ENCODE measurements at regions not wholly inside any gene's neighbourhood (a gene's known extent, or its start where the extent isn't known, plus 50 kb on each side); places are given as distances from the start of the nearest gene placed in this dataset.

DNA sequence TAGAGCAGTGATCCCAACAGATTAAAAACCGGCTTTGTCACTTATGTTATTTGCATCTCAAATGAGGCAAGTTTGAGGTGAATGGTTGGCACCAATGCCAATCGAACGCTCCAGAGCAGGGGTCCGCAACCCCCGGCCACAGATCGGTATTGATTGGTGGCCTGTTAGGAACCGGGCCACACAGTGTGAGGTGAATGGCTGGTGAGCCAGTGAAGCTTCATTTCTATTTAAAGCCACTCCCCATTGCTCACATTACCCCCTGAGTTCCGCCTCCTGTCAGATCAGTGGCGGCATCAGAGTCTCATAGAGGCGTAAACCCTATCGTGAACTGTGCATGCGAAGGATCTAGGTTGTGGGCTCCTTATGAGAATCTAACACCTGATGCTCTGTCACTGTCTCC lies 132.0 kb downstream of the TMEM182 start:
- no peak for TF ChIP-seq POLR2AphosphoS5 (IDR thresholded peaks at IDR 0.05)
- no peak for TF ChIP-seq POLR2A (IDR thresholded peaks at IDR 0.05)
- no peak for TF ChIP-seq CTCF (IDR thresholded peaks at IDR 0.05)
